K562 (cell line): ENCODE measurements at regions not wholly inside any gene's neighbourhood (a gene's known extent, or its start where the extent isn't known, plus 50 kb on each side); places are given as distances from the start of the nearest gene placed in this dataset.

Experiments
- ATAC-seq: fragments of 200-7000 bp; cut with Tn5 transposase; 3 replicates; pipeline ENCODE4 v1.9.1; 2020; ENCODE audit warnings: moderate library complexity
- BruUV-seq: library from RNA; stranded (reverse); fragments of 400-500 nt; replicated peaks from 2 replicates; lab custom pipeline; 2021; lab: Mats Ljungman, UMichigan
- CTCF ChIA-PET: fragments of 300-600 bp; formaldehyde crosslinking; extraction: SDS; loops from one replicate; lab custom pipeline; 2021; ENCODE audit warnings: low intra/inter-chr PET ratio; lab: Yijun Ruan, JAX
- POLR2A ChIA-PET: fragments of 300-600, 350-650 bp; sonication (Branson Sonifier 250); formaldehyde crosslinking; extraction: SDS; loops from one replicate; lab custom pipeline; 2021; ENCODE audit warnings: antibody characterized with exemption, inconsistent platforms; lab: Yijun Ruan, JAX
- DNase-seq, 4 experiments: peaks; one replicate each; pipeline versions ENCODE4 v3.0.0 to v3.0.0-alpha.2; 2011 to 2018; ENCODE audit warnings: low spot score in 3 of 4, mixed read lengths in 3 of 4; ENCODE audit errors: extremely low read depth in 1 of 4
- FAIRE-seq: peaks from 2 replicates; lab custom pipeline; 2011; peaks lifted over from hg19 to GRCh38; lab: Jason Lieb, UNC
- H2AFZ ChIP-seq: 2 replicates; pipeline ENCODE4 v1.6.0; 2011; ENCODE audit warnings: low read depth, low read length, control low read depth, inconsistent platforms
- H3K27ac ChIP-seq: fragments of 200-600 bp; 3 replicates; pipeline ENCODE4 v1.8.0; 2011; ENCODE audit warnings: low read depth, mild to moderate bottlenecking, control low read depth, inconsistent platforms, low read length, moderate library complexity, mixed read lengths; ENCODE audit errors: extremely low read depth
- H3K27me3 ChIP-seq, 2 experiments: fragments of 300-600 bp in 1 of 2; 2 replicates in 1 of 2; 3 replicates in 1 of 2; pipeline versions ENCODE4 v1.6.0 to v1.8.0; 2011; ENCODE audit warnings: inconsistent platforms in 2 of 2, low read length in 2 of 2, mild to moderate bottlenecking in 1 of 2, mixed read lengths in 1 of 2, moderate library complexity in 1 of 2; ENCODE audit not compliant: control insufficient read depth in 2 of 2, insufficient read depth in 2 of 2
- H3K36me3 ChIP-seq: fragments of 300-600 bp; 3 replicates; pipeline ENCODE4 v1.8.0; 2011; ENCODE audit warnings: mild to moderate bottlenecking, low read length, inconsistent platforms; ENCODE audit not compliant: control insufficient read depth, insufficient read depth
- H3K4me1 ChIP-seq, 2 experiments: fragments of 200-600 bp in 1 of 2; replicated peaks in 1 of 2; 2 replicates in 1 of 2; 3 replicates in 1 of 2; pipeline versions ENCODE4 v1.5.1 to v1.8.0; 2011; ENCODE audit warnings: inconsistent platforms in 2 of 2, low read length in 2 of 2, mild to moderate bottlenecking in 1 of 2, mixed read lengths in 1 of 2, moderate library complexity in 1 of 2; ENCODE audit not compliant: control insufficient read depth in 2 of 2, insufficient read depth in 2 of 2
- H3K4me2 ChIP-seq: 2 replicates; pipeline ENCODE4 v1.6.1; 2011; ENCODE audit warnings: low read length, control low read depth, inconsistent platforms, mixed read lengths; ENCODE audit not compliant: insufficient read depth
- H3K4me3 ChIP-seq: fragments of 200-600 bp; sonication (generic), shearing (Covaris generic); 2 replicates; pipeline ENCODE4 v1.5.1; 2016; ENCODE audit warnings: control low read depth, inconsistent platforms
- H3K79me2 ChIP-seq: fragments of 200-600 bp; 3 replicates; pipeline ENCODE4 v1.8.0; 2011; ENCODE audit warnings: low read length, inconsistent platforms; ENCODE audit not compliant: control insufficient read depth, insufficient read depth
- H3K9ac ChIP-seq, 2 experiments: 2 replicates each; pipeline versions ENCODE4 v1.6.0 to v1.6.1; 2011; ENCODE audit warnings: low read depth in 2 of 2, low read length in 2 of 2, control low read depth in 1 of 2, inconsistent platforms in 1 of 2, mild to moderate bottlenecking in 1 of 2, mixed read lengths in 1 of 2; ENCODE audit not compliant: insufficient read depth in 1 of 2
- H3K9me1 ChIP-seq: one replicate; pipeline ENCODE4 v1.6.0; 2011; ENCODE audit warnings: inconsistent platforms, mild to moderate bottlenecking, low read length, moderate library complexity; ENCODE audit not compliant: control insufficient read depth, insufficient read depth
- H3K9me3 ChIP-seq: replicated peaks from 2 replicates; pipeline ENCODE4 v1.5.1; 2011; ENCODE audit warnings: low read depth, low read length, inconsistent platforms; ENCODE audit not compliant: control insufficient read depth, insufficient read depth
- H4K20me1 ChIP-seq: replicated peaks from 2 replicates; pipeline ENCODE4 v1.6.1; 2011; ENCODE audit warnings: low read length, inconsistent platforms, mixed read lengths; ENCODE audit not compliant: control insufficient read depth, insufficient read depth
- ARID1B ChIP-seq: fragments of 450-650 bp; IDR thresholded peaks from 2 replicates; pipeline ENCODE4 v1.6.1; 2016; ENCODE audit warnings: antibody characterized with exemption, mild to moderate bottlenecking, inconsistent platforms
- CBFA2T3 ChIP-seq: fragments of 450-650 bp; IDR thresholded peaks from 2 replicates; pipeline ENCODE4 v1.6.1; 2017
- CBX3 ChIP-seq, 2 experiments: IDR thresholded peaks; 1 replicate in 1 of 2; 2 replicates in 1 of 2; pipeline ENCODE4 v1.6.1; 2012; ENCODE audit warnings: inconsistent platforms in 2 of 2, low read length in 2 of 2, borderline replicate concordance in 1 of 2, control low read depth in 1 of 2
- DMBX1 ChIP-seq: fragments of 250-450 bp; sonication (Bioruptor Pico); IDR thresholded peaks from 2 replicates; pipeline ENCODE4 v1.8.0; 2022; ENCODE audit warnings: inconsistent platforms, mild to moderate bottlenecking, moderate library complexity, borderline replicate concordance
- HDGF ChIP-seq: fragments of 450-650 bp; IDR thresholded peaks from 2 replicates; pipeline ENCODE4 v1.6.1; 2016
- HLTF ChIP-seq: fragments of 450-650 bp; IDR thresholded peaks from 2 replicates; pipeline ENCODE4 v1.6.1; 2016
- KLF1 ChIP-seq: fragments of 450-650 bp; IDR thresholded peaks from 2 replicates; pipeline ENCODE4 v1.6.1; 2016; ENCODE audit warnings: missing genetic modification characterization, missing compliant biosample characterization
- LCOR ChIP-seq: sonication (generic); formaldehyde crosslinking; IDR thresholded peaks from 2 replicates; pipeline ENCODE4 v1.8.0; 2022; ENCODE audit warnings: mild to moderate bottlenecking, missing genetic modification reagents
- MAFG ChIP-seq: fragments of 450-650 bp; conservative IDR thresholded peaks from 2 replicates; pipeline ENCODE4 v1.6.1; 2016; ENCODE audit warnings: missing genetic modification characterization, missing compliant biosample characterization
- MTF1 ChIP-seq: fragments of 250-450 bp; sonication (Bioruptor Pico); IDR thresholded peaks from 2 replicates; pipeline ENCODE4 v1.9.0; 2021; ENCODE audit warnings: moderate library complexity, mild to moderate bottlenecking, inconsistent platforms, borderline replicate concordance
- PHB2 ChIP-seq: fragments of 450-650 bp; IDR thresholded peaks from 2 replicates; pipeline ENCODE4 v1.6.1; 2017; ENCODE audit warnings: low read depth
- POLR3G ChIP-seq: IDR thresholded peaks from 2 replicates; pipeline ENCODE4 v1.6.1; 2011; ENCODE audit not compliant: insufficient read length, insufficient replicate concordance; ENCODE audit errors: extremely low read depth
- RNF2 ChIP-seq: sonication (generic); IDR thresholded peaks from 2 replicates; pipeline ENCODE4 v1.6.1; 2016
- TARDBP ChIP-seq: fragments of 450-650 bp; IDR thresholded peaks from 2 replicates; pipeline ENCODE4 v1.6.1; 2016
- TCFL5 ChIP-seq: fragments of 250-450 bp; sonication (Bioruptor Pico); conservative IDR thresholded peaks from 2 replicates; pipeline ENCODE4 v1.6.1; 2021; ENCODE audit warnings: mild to moderate bottlenecking, moderate library complexity, matching md5 sums
- ZNF146 ChIP-seq: IDR thresholded peaks from one replicate; pipeline ENCODE4 v1.6.1; 2018; ENCODE audit warnings: missing compliant biosample characterization; ENCODE audit not compliant: unreplicated experiment
- ZNF232 ChIP-seq: sonication (generic); formaldehyde crosslinking; IDR thresholded peaks from 2 replicates; pipeline ENCODE4 v1.8.0; 2022; ENCODE audit warnings: mild to moderate bottlenecking, missing genetic modification reagents
- ZNF324 ChIP-seq: fragments of 250-450 bp; sonication (Bioruptor Pico); IDR thresholded peaks from 2 replicates; pipeline ENCODE4 v1.4.0; 2020; ENCODE audit warnings: mild to moderate bottlenecking
- ZNF785 ChIP-seq: fragments of 250-450 bp; sonication (Bioruptor Pico); IDR thresholded peaks from 2 replicates; pipeline ENCODE4 v1.4.0; 2020; ENCODE audit warnings: mild to moderate bottlenecking
- WGBS: fragments of 100-300 bp; shearing (Covaris generic); methylation state at CpG from one replicate; pipeline ENCODE4 v1.1.6; 2016; ENCODE audit warnings: low coverage, mixed read lengths; ENCODE audit not compliant: insufficient coverage; ENCODE audit errors: missing lambda C conversion rate; 5-methylcytosine and 5-hydroxymethylcytosine counted together
- in situ Hi-C: fragments of 300-500 bp; cut with MboI; formaldehyde crosslinking; loops from 4 replicates; pipeline ENCODE4 v1.15.0; 2018; ENCODE audit warnings: inconsistent platforms, mixed read lengths
- intact Hi-C: fragments of 100-400 bp; cut with micrococcal nuclease; formaldehyde crosslinking; loops from 2 replicates; pipeline ENCODE4 v1.14.2; 2022
- TF ChIP-seq, protein P1 (sequence below): fragments of 250-450 bp; sonication (Bioruptor Pico); IDR thresholded peaks from 2 replicates; pipeline ENCODE4 v1.6.1; 2021; ENCODE audit warnings: mild to moderate bottlenecking
- TF ChIP-seq, protein P2 (sequence below): sonication (generic); formaldehyde crosslinking; IDR thresholded peaks from 2 replicates; pipeline ENCODE4 v1.8.0; 2023; ENCODE audit warnings: mild to moderate bottlenecking, missing genetic modification reagents
- TF ChIP-seq, protein P3 (sequence below): sonication (generic); formaldehyde crosslinking; IDR thresholded peaks from 2 replicates; pipeline ENCODE4 v1.9.0; 2022; ENCODE audit warnings: mild to moderate bottlenecking, missing genetic modification reagents

DNA sequence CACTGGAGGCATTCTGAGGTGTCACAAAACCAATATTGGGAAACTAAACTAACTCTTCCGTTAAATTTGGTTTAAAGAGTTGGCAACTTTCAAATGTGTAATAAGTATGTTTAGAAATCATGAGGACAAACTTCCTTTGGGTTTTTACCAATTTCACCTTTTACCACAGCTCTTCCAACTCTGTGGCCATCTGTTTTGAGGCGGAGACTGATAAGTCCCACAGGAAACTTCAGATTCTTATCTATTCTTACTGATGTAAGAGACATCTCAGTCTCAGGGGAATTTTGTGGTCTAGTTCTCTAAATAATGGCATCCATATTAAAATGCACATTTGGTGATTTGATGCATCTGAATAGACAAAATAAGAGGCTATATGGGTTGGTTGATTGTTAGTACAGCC, 229.2 kb upstream of the AFF2 start (continued):
- TF ChIP-seq POLR3G (no peak), TARDBP (no peak), HDGF (no peak), TCFL5 (no peak), MTF1 (CRISPR knock-in tag) (no peak), ZNF785 (no peak), ZNF324 (CRISPR knock-in tag) (no peak), KLF1 (no peak), HLTF (no peak)
- TF ChIP-seq, protein P1, sequence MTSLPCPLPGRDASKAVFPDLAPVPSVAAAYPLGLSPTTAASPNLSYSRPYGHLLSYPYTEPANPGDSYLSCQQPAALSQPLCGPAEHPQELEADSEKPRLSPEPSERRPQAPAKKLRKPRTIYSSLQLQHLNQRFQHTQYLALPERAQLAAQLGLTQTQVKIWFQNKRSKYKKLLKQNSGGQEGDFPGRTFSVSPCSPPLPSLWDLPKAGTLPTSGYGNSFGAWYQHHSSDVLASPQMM (CRISPR knock-in tag), result no peak
- TF ChIP-seq, protein P2, sequence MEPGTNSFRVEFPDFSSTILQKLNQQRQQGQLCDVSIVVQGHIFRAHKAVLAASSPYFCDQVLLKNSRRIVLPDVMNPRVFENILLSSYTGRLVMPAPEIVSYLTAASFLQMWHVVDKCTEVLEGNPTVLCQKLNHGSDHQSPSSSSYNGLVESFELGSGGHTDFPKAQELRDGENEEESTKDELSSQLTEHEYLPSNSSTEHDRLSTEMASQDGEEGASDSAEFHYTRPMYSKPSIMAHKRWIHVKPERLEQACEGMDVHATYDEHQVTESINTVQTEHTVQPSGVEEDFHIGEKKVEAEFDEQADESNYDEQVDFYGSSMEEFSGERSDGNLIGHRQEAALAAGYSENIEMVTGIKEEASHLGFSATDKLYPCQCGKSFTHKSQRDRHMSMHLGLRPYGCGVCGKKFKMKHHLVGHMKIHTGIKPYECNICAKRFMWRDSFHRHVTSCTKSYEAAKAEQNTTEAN, result no peak
- TF ChIP-seq, all 486 proteins: peak for 0

DNA sequence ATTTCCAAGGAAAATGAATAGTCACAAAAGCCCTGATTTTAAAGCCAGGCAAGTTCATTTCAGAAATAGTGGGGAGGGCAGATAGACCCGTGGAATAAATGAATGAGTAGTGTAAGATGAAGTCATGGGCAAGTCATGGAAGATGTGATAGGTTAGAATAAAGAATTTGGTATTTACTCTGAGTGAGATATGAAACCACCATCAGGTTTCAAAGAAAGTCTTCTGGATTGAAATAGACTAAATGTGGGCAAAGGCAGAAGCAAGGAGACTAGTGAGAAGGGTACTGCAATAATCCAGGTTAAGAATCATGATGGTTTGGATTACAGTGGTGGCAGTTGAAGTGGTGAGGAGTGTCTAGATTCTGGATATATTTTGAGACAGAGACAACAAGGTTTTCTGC, 218.5 kb upstream of the AFF2 start:
- FAIRE-seq (no peak), ATAC-seq (no peak), DNase-seq (no peak)
- Histone ChIP-seq H4K20me1 (no peaks in the 10 kb centered on the region), H3K9ac (no peak overlapping the region), H3K36me3 (no peaks in the 10 kb centered on the region), H3K27ac (no peak overlapping the region), H3K9me3 (no peaks in the 10 kb centered on the region), H3K79me2 (no peaks in the 10 kb centered on the region), H3K4me1 (no peaks in the 10 kb centered on the region), H3K27me3 (no peaks in the 10 kb centered on the region), H2AFZ (no peak overlapping the region), H3K9me1 (no peaks in the 10 kb centered on the region), H3K4me2 (no peak overlapping the region)
- in situ Hi-C loops (no loop called here), intact Hi-C loops (no loop called here)
- ChIA-PET CTCF (no interaction called here), POLR2A (no interaction called here)
- BruUV-seq, result no TSS peak
- 0% methylated on average over 1 of the region's 1 CpG for WGBS
- TF ChIP-seq CBX3 (IDR thresholded peaks at IDR 0.05; ENCODE audit: borderline replicate concordance in 1 of 2, low read length in 2 of 2) (no peak), ZNF232 (CRISPR knock-in tag) (no peak), LCOR (no peak), ARID1B (no peak), RNF2 (no peak), CBFA2T3 (no peak), PHB2 (no peak), MAFG (no peak), ZNF146 (no peak), DMBX1 (CRISPR knock-in tag) (no peak)
- TF ChIP-seq, protein P3, sequence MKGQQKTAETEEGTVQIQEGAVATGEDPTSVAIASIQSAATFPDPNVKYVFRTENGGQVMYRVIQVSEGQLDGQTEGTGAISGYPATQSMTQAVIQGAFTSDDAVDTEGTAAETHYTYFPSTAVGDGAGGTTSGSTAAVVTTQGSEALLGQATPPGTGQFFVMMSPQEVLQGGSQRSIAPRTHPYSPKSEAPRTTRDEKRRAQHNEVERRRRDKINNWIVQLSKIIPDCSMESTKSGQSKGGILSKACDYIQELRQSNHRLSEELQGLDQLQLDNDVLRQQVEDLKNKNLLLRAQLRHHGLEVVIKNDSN (CRISPR knock-in tag), result no peak
- TF ChIP-seq, all 486 proteins: peak for 0
- H3K4me3 ChIP-seq, result no peak overlapping the region
